ENCODE measurements at regions not wholly inside any gene's neighbourhood (a gene's known extent, or its start where the extent isn't known, plus 50 kb on each side); places are given as distances from the start of the nearest gene placed in this dataset.

- TF ChIP-seq, protein P1, sequence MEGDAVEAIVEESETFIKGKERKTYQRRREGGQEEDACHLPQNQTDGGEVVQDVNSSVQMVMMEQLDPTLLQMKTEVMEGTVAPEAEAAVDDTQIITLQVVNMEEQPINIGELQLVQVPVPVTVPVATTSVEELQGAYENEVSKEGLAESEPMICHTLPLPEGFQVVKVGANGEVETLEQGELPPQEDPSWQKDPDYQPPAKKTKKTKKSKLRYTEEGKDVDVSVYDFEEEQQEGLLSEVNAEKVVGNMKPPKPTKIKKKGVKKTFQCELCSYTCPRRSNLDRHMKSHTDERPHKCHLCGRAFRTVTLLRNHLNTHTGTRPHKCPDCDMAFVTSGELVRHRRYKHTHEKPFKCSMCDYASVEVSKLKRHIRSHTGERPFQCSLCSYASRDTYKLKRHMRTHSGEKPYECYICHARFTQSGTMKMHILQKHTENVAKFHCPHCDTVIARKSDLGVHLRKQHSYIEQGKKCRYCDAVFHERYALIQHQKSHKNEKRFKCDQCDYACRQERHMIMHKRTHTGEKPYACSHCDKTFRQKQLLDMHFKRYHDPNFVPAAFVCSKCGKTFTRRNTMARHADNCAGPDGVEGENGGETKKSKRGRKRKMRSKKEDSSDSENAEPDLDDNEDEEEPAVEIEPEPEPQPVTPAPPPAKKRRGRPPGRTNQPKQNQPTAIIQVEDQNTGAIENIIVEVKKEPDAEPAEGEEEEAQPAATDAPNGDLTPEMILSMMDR (IDR thresholded peaks at IDR 0.05; ENCODE audit: poor library complexity) = no peak
- no peak for TF ChIP-seq EZH2 (IDR thresholded peaks at IDR 0.05; ENCODE audit: borderline replicate concordance)
- TF ChIP-seq EZH2phosphoT487 (IDR thresholded peaks at IDR 0.05; ENCODE audit: low read depth, severe bottlenecking, unreplicated experiment) = no peak
These were observed 118.6 kb downstream of the MAT2B start for GRCh38 chr5:163623986-163624385.

All from hepatocyte (in vitro differentiated cells).